ENCODE measurements at regions not wholly inside any gene's neighbourhood (a gene's known extent, or its start where the extent isn't known, plus 50 kb on each side); places are given as distances from the start of the nearest gene placed in this dataset.

GRCh38 chr14:22334275-22334577 is 254.8 kb downstream of the DAD1 start:
- H3K36me3 ChIP-seq (ENCODE audit: control insufficient read depth, insufficient read depth, low read length) = no peaks in the 10 kb centered on the region
- H3K9ac ChIP-seq (ENCODE audit: low read length) = no peak overlapping the region
- peak overlapping the region; percentile 84; the same call in 1 of the 2 replicates for H3K27ac ChIP-seq (ENCODE audit: low read depth, low read length)
- no peaks in the 10 kb centered on the region for H3K27me3 ChIP-seq (ENCODE audit: control insufficient read depth, insufficient read depth, low read length)
- H3K9me3 ChIP-seq (ENCODE audit: control insufficient read depth, insufficient read depth, low read depth, low read length) = peaks cover 13% of the 10 kb centered on the region
- peaks cover 32% of the 10 kb centered on the region for H3K4me1 ChIP-seq (ENCODE audit: control insufficient read depth, insufficient read depth, low read length)
- no peak overlapping the region for H3K4me3 ChIP-seq (ENCODE audit: low read depth, low read length)

GRCh38 chr14:22333422-22334274 is 255.4 kb downstream of the DAD1 start:
- Histone ChIP-seq H3K9ac (ENCODE audit: low read length) (peak overlapping the region; percentile 31), H3K4me3 (ENCODE audit: low read depth, low read length) (peak overlapping the region; percentile 18; the same call in 1 of the 2 replicates), H3K9me3 (ENCODE audit: control insufficient read depth, insufficient read depth, low read depth, low read length) (peaks cover 19% of the 10 kb centered on the region), H3K27me3 (ENCODE audit: control insufficient read depth, insufficient read depth, low read length) (no peaks in the 10 kb centered on the region), H3K4me1 (ENCODE audit: control insufficient read depth, insufficient read depth, low read length) (peaks cover 32% of the 10 kb centered on the region), H3K36me3 (ENCODE audit: control insufficient read depth, insufficient read depth, low read length) (no peaks in the 10 kb centered on the region), H3K27ac (ENCODE audit: low read depth, low read length) (peak overlapping the region; percentile 84)

GRCh38 chr14:22332686-22333421 is 256.2 kb downstream of the DAD1 start:
- Histone ChIP-seq H3K27ac (ENCODE audit: low read depth, low read length) (peak overlapping the region; percentile 84), H3K36me3 (ENCODE audit: control insufficient read depth, insufficient read depth, low read length) (no peaks in the 10 kb centered on the region), H3K9me3 (ENCODE audit: control insufficient read depth, insufficient read depth, low read depth, low read length) (peaks cover 27% of the 10 kb centered on the region), H3K9ac (ENCODE audit: low read length) (no peak overlapping the region), H3K4me3 (ENCODE audit: low read depth, low read length) (no peak overlapping the region), H3K4me1 (ENCODE audit: control insufficient read depth, insufficient read depth, low read length) (peaks cover 32% of the 10 kb centered on the region), H3K27me3 (ENCODE audit: control insufficient read depth, insufficient read depth, low read length) (no peaks in the 10 kb centered on the region)

- no peaks in the 10 kb centered on the region for H3K36me3 ChIP-seq (ENCODE audit: control insufficient read depth, insufficient read depth, low read length)
- H3K9me3 ChIP-seq (ENCODE audit: control insufficient read depth, insufficient read depth, low read depth, low read length) = peaks cover 39% of the 10 kb centered on the region
- H3K9ac ChIP-seq (ENCODE audit: low read length) = no peak overlapping the region
- no peak overlapping the region for H3K27ac ChIP-seq (ENCODE audit: low read depth, low read length)
- no peaks in the 10 kb centered on the region for H3K27me3 ChIP-seq (ENCODE audit: control insufficient read depth, insufficient read depth, low read length)
- peaks cover 25% of the 10 kb centered on the region for H3K4me1 ChIP-seq (ENCODE audit: control insufficient read depth, insufficient read depth, low read length)
- H3K4me3 ChIP-seq (ENCODE audit: low read depth, low read length) = no peak overlapping the region
Observed at GRCh38 chr14:22329371-22329770, 259.7 kb downstream of the DAD1 start.

- Histone ChIP-seq H3K9me3 (ENCODE audit: control insufficient read depth, insufficient read depth, low read depth, low read length) (peaks cover 39% of the 10 kb centered on the region), H3K36me3 (ENCODE audit: control insufficient read depth, insufficient read depth, low read length) (no peaks in the 10 kb centered on the region), H3K27me3 (ENCODE audit: control insufficient read depth, insufficient read depth, low read length) (no peaks in the 10 kb centered on the region), H3K4me3 (ENCODE audit: low read depth, low read length) (no peak overlapping the region), H3K9ac (ENCODE audit: low read length) (no peak overlapping the region), H3K4me1 (ENCODE audit: control insufficient read depth, insufficient read depth, low read length) (no peaks in the 10 kb centered on the region), H3K27ac (ENCODE audit: low read depth, low read length) (no peak overlapping the region)
Observed at GRCh38 chr14:22325676-22326400, 263.2 kb downstream of the DAD1 start.

GRCh38 chr14:22320362-22320750 is 268.7 kb downstream of the DAD1 start:
- Histone ChIP-seq H3K36me3 (ENCODE audit: control insufficient read depth, insufficient read depth, low read length) (no peaks in the 10 kb centered on the region), H3K27me3 (ENCODE audit: control insufficient read depth, insufficient read depth, low read length) (no peaks in the 10 kb centered on the region), H3K4me3 (ENCODE audit: low read depth, low read length) (no peak overlapping the region), H3K4me1 (ENCODE audit: control insufficient read depth, insufficient read depth, low read length) (no peaks in the 10 kb centered on the region), H3K9ac (ENCODE audit: low read length) (no peak overlapping the region), H3K9me3 (ENCODE audit: control insufficient read depth, insufficient read depth, low read depth, low read length) (no peaks in the 10 kb centered on the region), H3K27ac (ENCODE audit: low read depth, low read length) (no peak overlapping the region)

- H3K27me3 ChIP-seq (ENCODE audit: control insufficient read depth, insufficient read depth, low read length) = no peaks in the 10 kb centered on the region
- no peak overlapping the region for H3K4me3 ChIP-seq (ENCODE audit: low read depth, low read length)
- no peak overlapping the region for H3K27ac ChIP-seq (ENCODE audit: low read depth, low read length)
- H3K9ac ChIP-seq (ENCODE audit: low read length) = no peak overlapping the region
- no peaks in the 10 kb centered on the region for H3K36me3 ChIP-seq (ENCODE audit: control insufficient read depth, insufficient read depth, low read length)
- no peaks in the 10 kb centered on the region for H3K4me1 ChIP-seq (ENCODE audit: control insufficient read depth, insufficient read depth, low read length)
- no peaks in the 10 kb centered on the region for H3K9me3 ChIP-seq (ENCODE audit: control insufficient read depth, insufficient read depth, low read depth, low read length)
Observed at GRCh38 chr14:22319526-22320361, 269.3 kb downstream of the DAD1 start.

GRCh38 chr14:22318951-22319350 is 270.1 kb downstream of the DAD1 start:
- H3K36me3 ChIP-seq (ENCODE audit: control insufficient read depth, insufficient read depth, low read length) = no peaks in the 10 kb centered on the region
- H3K27me3 ChIP-seq (ENCODE audit: control insufficient read depth, insufficient read depth, low read length) = no peaks in the 10 kb centered on the region
- H3K9me3 ChIP-seq (ENCODE audit: control insufficient read depth, insufficient read depth, low read depth, low read length) = no peaks in the 10 kb centered on the region
- no peaks in the 10 kb centered on the region for H3K4me1 ChIP-seq (ENCODE audit: control insufficient read depth, insufficient read depth, low read length)
- no peak overlapping the region for H3K27ac ChIP-seq (ENCODE audit: low read depth, low read length)
- H3K9ac ChIP-seq (ENCODE audit: low read length) = no peak overlapping the region
- no peak overlapping the region for H3K4me3 ChIP-seq (ENCODE audit: low read depth, low read length)

- H3K4me3 ChIP-seq (ENCODE audit: low read depth, low read length) = no peak overlapping the region
- H3K27ac ChIP-seq (ENCODE audit: low read depth, low read length) = no peak overlapping the region
- H3K9me3 ChIP-seq (ENCODE audit: control insufficient read depth, insufficient read depth, low read depth, low read length) = no peaks in the 10 kb centered on the region
- no peaks in the 10 kb centered on the region for H3K36me3 ChIP-seq (ENCODE audit: control insufficient read depth, insufficient read depth, low read length)
- H3K9ac ChIP-seq (ENCODE audit: low read length) = no peak overlapping the region
- no peaks in the 10 kb centered on the region for H3K4me1 ChIP-seq (ENCODE audit: control insufficient read depth, insufficient read depth, low read length)
- H3K27me3 ChIP-seq (ENCODE audit: control insufficient read depth, insufficient read depth, low read length) = no peaks in the 10 kb centered on the region
Observed at GRCh38 chr14:22316473-22316872, 272.6 kb downstream of the DAD1 start.

GRCh38 chr14:22315336-22315735 is 273.7 kb downstream of the DAD1 start:
- no peak overlapping the region for H3K27ac ChIP-seq (ENCODE audit: low read depth, low read length)
- no peaks in the 10 kb centered on the region for H3K4me1 ChIP-seq (ENCODE audit: control insufficient read depth, insufficient read depth, low read length)
- no peaks in the 10 kb centered on the region for H3K36me3 ChIP-seq (ENCODE audit: control insufficient read depth, insufficient read depth, low read length)
- no peak overlapping the region for H3K9ac ChIP-seq (ENCODE audit: low read length)
- H3K27me3 ChIP-seq (ENCODE audit: control insufficient read depth, insufficient read depth, low read length) = no peaks in the 10 kb centered on the region
- H3K4me3 ChIP-seq (ENCODE audit: low read depth, low read length) = no peak overlapping the region
- H3K9me3 ChIP-seq (ENCODE audit: control insufficient read depth, insufficient read depth, low read depth, low read length) = no peaks in the 10 kb centered on the region

Measured in HUES6 (cell line).